ENCODE measurements at regions not wholly inside any gene's neighbourhood (a gene's known extent, or its start where the extent isn't known, plus 50 kb on each side); places are given as distances from the start of the nearest gene placed in this dataset.

- Histone ChIP-seq H3K27me3 (ENCODE audit: control insufficient read depth in 4 of 4, insufficient read depth in 4 of 4, low read length in 3 of 4) (no peaks in the 10 kb centered on the region), H3K4me1 (ENCODE audit: control insufficient read depth in 4 of 4, insufficient read depth in 4 of 4, low read length in 3 of 4) (no peaks in the 10 kb centered on the region), H3K4me3 (ENCODE audit: low read depth in 1 of 3, low read length in 3 of 3) (no peak overlapping the region), H3K36me3 (ENCODE audit: control insufficient read depth in 4 of 4, insufficient read depth in 3 of 4, low read depth in 1 of 4, low read length in 3 of 4) (no peaks in the 10 kb centered on the region), H3K9ac (ENCODE audit: low read depth in 1 of 2, low read length in 2 of 2) (no peak overlapping the region), H3K27ac (ENCODE audit: low read depth in 1 of 2, low read length in 2 of 2) (no peak overlapping the region), H3K9me3 (ENCODE audit: control insufficient read depth in 4 of 4, low read length in 3 of 4) (no peaks in the 10 kb centered on the region)
- no peak for DNase-seq (ENCODE audit: low spot score)
- TF ChIP-seq TAF1 (conservative IDR thresholded peaks at IDR 0.05) (no peak), SP1 (IDR thresholded peaks at IDR 0.05) (no peak), HNF4G (IDR thresholded peaks at IDR 0.05) (no peak), GABPA (IDR thresholded peaks at IDR 0.05 in 1 of 2, conservative IDR thresholded peaks at IDR 0.05 in 1 of 2) (no peak), RXRA (IDR thresholded peaks at IDR 0.05) (no peak), MAX (IDR thresholded peaks at IDR 0.05) (no peak), FOXA2 (IDR thresholded peaks at IDR 0.05) (no peak), YY1 (IDR thresholded peaks at IDR 0.05) (no peak), NR2F2 (IDR thresholded peaks at IDR 0.05) (no peak), HNF4A (conservative IDR thresholded peaks at IDR 0.05) (no peak)
- TF ChIP-seq, protein P1, sequence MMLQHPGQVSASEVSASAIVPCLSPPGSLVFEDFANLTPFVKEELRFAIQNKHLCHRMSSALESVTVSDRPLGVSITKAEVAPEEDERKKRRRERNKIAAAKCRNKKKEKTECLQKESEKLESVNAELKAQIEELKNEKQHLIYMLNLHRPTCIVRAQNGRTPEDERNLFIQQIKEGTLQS (IDR thresholded peaks at IDR 0.05), result no peak
- TF ChIP-seq, protein P2, sequence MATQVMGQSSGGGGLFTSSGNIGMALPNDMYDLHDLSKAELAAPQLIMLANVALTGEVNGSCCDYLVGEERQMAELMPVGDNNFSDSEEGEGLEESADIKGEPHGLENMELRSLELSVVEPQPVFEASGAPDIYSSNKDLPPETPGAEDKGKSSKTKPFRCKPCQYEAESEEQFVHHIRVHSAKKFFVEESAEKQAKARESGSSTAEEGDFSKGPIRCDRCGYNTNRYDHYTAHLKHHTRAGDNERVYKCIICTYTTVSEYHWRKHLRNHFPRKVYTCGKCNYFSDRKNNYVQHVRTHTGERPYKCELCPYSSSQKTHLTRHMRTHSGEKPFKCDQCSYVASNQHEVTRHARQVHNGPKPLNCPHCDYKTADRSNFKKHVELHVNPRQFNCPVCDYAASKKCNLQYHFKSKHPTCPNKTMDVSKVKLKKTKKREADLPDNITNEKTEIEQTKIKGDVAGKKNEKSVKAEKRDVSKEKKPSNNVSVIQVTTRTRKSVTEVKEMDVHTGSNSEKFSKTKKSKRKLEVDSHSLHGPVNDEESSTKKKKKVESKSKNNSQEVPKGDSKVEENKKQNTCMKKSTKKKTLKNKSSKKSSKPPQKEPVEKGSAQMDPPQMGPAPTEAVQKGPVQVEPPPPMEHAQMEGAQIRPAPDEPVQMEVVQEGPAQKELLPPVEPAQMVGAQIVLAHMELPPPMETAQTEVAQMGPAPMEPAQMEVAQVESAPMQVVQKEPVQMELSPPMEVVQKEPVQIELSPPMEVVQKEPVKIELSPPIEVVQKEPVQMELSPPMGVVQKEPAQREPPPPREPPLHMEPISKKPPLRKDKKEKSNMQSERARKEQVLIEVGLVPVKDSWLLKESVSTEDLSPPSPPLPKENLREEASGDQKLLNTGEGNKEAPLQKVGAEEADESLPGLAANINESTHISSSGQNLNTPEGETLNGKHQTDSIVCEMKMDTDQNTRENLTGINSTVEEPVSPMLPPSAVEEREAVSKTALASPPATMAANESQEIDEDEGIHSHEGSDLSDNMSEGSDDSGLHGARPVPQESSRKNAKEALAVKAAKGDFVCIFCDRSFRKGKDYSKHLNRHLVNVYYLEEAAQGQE (IDR thresholded peaks at IDR 0.05), result no peak
- 48% methylated on average over 3 of the region's 3 CpGs for WGBS
Observed at GRCh38 chr2:61636686-61637085, 98.5 kb upstream of the XPO1 start.

- 94% methylated on average over 5 of the region's 5 CpGs for WGBS
- no peak overlapping the region for H3K9ac ChIP-seq (ENCODE audit: low read depth in 1 of 2, low read length in 2 of 2)
- DNase-seq (ENCODE audit: low spot score), result no peak
- no peak overlapping the region for H3K27ac ChIP-seq (ENCODE audit: low read depth in 1 of 2, low read length in 2 of 2)
- no peaks in the 10 kb centered on the region for H3K9me3 ChIP-seq (ENCODE audit: control insufficient read depth in 4 of 4, low read length in 3 of 4)
- H3K36me3 ChIP-seq (ENCODE audit: control insufficient read depth in 4 of 4, insufficient read depth in 3 of 4, low read depth in 1 of 4, low read length in 3 of 4), result no peaks in the 10 kb centered on the region
- H3K4me1 ChIP-seq (ENCODE audit: control insufficient read depth in 4 of 4, insufficient read depth in 4 of 4, low read length in 3 of 4), result peaks cover 1 to 4% (median 4%) of the 10 kb centered on the region in 4 donors
- no peaks in the 10 kb centered on the region for H3K27me3 ChIP-seq (ENCODE audit: control insufficient read depth in 4 of 4, insufficient read depth in 4 of 4, low read length in 3 of 4)
- TF ChIP-seq TAF1 (conservative IDR thresholded peaks at IDR 0.05), result no peak
- no peak for TF ChIP-seq MAX (IDR thresholded peaks at IDR 0.05)
- TF ChIP-seq, protein P2 (IDR thresholded peaks at IDR 0.05), result no peak
- no peak for TF ChIP-seq CTCF (IDR thresholded peaks at IDR 0.05; ENCODE audit: low read depth, low read length, missing input control)
- TF ChIP-seq ZBTB33 (IDR thresholded peaks at IDR 0.05), result no peak
- TF ChIP-seq JUND (IDR thresholded peaks at IDR 0.05), result no peak
- no peak for TF ChIP-seq FOXA1 (IDR thresholded peaks at IDR 0.05)
- no peak for TF ChIP-seq YY1 (IDR thresholded peaks at IDR 0.05)
- TF ChIP-seq HNF4A (conservative IDR thresholded peaks at IDR 0.05), result no peak
- TF ChIP-seq HNF4G (IDR thresholded peaks at IDR 0.05), result no peak
- TF ChIP-seq GABPA (IDR thresholded peaks at IDR 0.05 in 1 of 2, conservative IDR thresholded peaks at IDR 0.05 in 1 of 2), result no peak
- TF ChIP-seq, protein P1 (IDR thresholded peaks at IDR 0.05), result no peak
- TF ChIP-seq SP1 (IDR thresholded peaks at IDR 0.05), result no peak
- TF ChIP-seq RXRA (IDR thresholded peaks at IDR 0.05), result no peak
- TF ChIP-seq EGR1 (IDR thresholded peaks at IDR 0.05; ENCODE audit: low read depth in 2 of 2), result no peak
- H3K4me3 ChIP-seq (ENCODE audit: low read depth in 1 of 3, low read length in 3 of 3), result no peak overlapping the region
Observed at GRCh38 chr2:61634512-61634911, 96.4 kb upstream of the XPO1 start.

Data from liver (tissue), 8 donors.